ENCODE measurements at regions not wholly inside any gene's neighbourhood (a gene's known extent, or its start where the extent isn't known, plus 50 kb on each side); places are given as distances from the start of the nearest gene placed in this dataset.

- no peak for TF ChIP-seq CUX1 (CRISPR knock-in tag; IDR thresholded peaks at IDR 0.05)
- no peak for TF ChIP-seq MIER1 (IDR thresholded peaks at IDR 0.05; ENCODE audit: low read depth)
- TF ChIP-seq CREB5 (CRISPR knock-in tag; IDR thresholded peaks at IDR 0.05), result no peak
- no peak for TF ChIP-seq PTTG1 (tag; IDR thresholded peaks at IDR 0.05; ENCODE audit: low read depth)
- no peak for TF ChIP-seq ZNF224 (CRISPR knock-in tag; IDR thresholded peaks at IDR 0.05)
- TF ChIP-seq YY1 (IDR thresholded peaks at IDR 0.05; ENCODE audit: borderline replicate concordance in 1 of 3, control insufficient read depth in 1 of 3, extremely low read depth in 1 of 3, insufficient read depth in 3 of 3, insufficient read length in 1 of 3, insufficient replicate concordance in 2 of 3, low read depth in 1 of 3, low read length in 2 of 3), result no peak
- no peak for TF ChIP-seq ILK (tag; IDR thresholded peaks at IDR 0.05; ENCODE audit: borderline replicate concordance, low read depth)
- no peak for TF ChIP-seq HEY1 (CRISPR knock-in tag; IDR thresholded peaks at IDR 0.05; ENCODE audit: borderline replicate concordance)
- no peak for TF ChIP-seq DEAF1 (CRISPR knock-in tag; IDR thresholded peaks at IDR 0.05)
- no peak for TF ChIP-seq CREM (IDR thresholded peaks at IDR 0.05; ENCODE audit: low read depth)
- TF ChIP-seq CBX3 (IDR thresholded peaks at IDR 0.05; ENCODE audit: borderline replicate concordance in 1 of 2, low read length in 2 of 2), result no peak
- TF ChIP-seq ARID4B (CRISPR knock-in tag; IDR thresholded peaks at IDR 0.05), result no peak
- TF ChIP-seq THRA (IDR thresholded peaks at IDR 0.05), result no peak
Measured at GRCh38 chr2:8263901-8264300, 418.0 kb upstream of the ID2 start (continued).

All from K562 (cell line).